ENCODE measurements at regions not wholly inside any gene's neighbourhood (a gene's known extent, or its start where the extent isn't known, plus 50 kb on each side); places are given as distances from the start of the nearest gene placed in this dataset.

- DNase-seq (ENCODE audit: low spot score) = no peak
Measured at GRCh38 chr7:124330731-124331407, 298.0 kb upstream of the TMEM229A start.

- no peak for DNase-seq (ENCODE audit: low spot score)
Measured at GRCh38 chr7:124328774-124329173, 295.9 kb upstream of the TMEM229A start.

- no peak for DNase-seq (ENCODE audit: low spot score)
Measured at GRCh38 chr7:124324262-124324661, 291.4 kb upstream of the TMEM229A start.

DNA sequence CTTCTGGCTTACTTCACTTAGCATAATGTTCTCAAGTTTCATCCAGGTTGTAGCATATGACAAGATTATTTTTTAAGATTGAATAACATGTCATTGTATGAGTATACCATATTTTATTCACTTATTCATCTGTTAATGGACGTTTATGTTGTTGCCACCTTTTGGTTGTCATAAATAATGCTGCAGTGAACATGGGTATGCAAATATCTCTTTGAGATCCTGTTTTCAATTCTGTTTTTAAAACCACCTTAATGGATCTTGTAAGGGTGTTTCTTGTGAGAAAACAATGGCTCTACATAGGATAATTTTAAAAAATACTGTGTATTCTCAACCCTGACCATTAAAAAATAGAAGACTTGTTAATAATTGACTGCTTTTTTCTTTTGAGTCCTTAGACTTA is 290.7 kb upstream of the TMEM229A start:
- no peak for DNase-seq (ENCODE audit: low spot score)

- DNase-seq (ENCODE audit: low spot score) = no peak
Measured at GRCh38 chr7:124322561-124322960, 289.7 kb upstream of the TMEM229A start.

DNA sequence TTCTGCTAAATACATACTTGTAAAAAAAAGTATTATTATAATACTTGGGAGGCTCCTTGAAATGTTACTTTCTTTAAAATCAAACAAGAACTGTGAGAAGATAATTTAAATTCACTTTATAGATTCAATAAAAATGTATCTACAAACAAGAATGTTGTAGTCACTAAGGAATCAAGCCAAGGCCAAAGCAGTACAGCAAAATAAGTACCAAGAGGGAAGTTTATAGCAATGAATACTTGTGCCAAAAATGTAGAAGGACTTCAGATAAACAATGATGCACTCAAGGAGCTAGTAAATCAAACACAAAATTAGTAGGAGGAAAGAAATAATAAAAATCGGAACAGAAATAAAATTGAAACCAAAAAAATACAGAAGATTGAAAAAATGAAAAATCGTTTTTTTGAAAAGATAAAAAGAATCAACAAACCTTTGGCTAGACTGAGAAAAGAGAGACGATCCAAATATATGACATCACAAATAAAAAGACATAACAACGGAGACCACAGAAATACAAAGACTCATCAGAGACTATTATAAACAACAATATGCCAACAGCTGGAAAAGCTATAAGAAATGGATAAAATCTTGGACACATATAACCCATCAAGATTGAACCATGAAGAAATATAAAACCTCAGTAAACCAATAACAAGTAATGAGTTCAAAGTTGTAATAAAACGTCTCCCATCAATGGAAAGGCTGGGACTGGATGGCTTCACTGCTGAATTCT is 286.0 kb upstream of the TMEM229A start:
- no peak for DNase-seq (ENCODE audit: low spot score)

DNA sequence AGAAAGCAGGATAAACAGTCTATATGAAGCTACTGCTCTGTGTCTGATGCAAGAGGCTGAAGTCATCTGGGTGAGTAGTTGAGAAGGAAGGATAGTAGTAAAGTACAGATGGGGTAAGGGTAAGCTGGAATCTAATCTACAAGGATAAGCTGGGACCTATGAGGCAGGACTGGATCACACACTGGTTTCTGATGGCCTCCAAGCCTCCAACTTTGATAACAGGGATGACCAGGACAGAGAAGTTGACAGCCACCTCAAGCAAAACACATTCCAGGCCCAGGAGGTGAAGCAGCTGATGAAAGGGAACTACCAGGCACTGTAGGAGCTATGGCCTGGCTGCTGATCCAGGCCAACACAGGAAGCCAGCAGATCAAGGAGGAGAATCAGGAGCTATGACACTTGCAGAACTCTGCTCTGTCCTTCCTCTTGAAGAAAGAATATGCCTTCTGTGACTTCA is 278.1 kb upstream of the TMEM229A start:
- DNase-seq (ENCODE audit: low spot score) = no peak

- no peak for DNase-seq (ENCODE audit: low spot score)
Measured at GRCh38 chr7:124308384-124308783, 275.5 kb upstream of the TMEM229A start.

GRCh38 chr7:124295289-124295688 is 262.4 kb upstream of the TMEM229A start:
- no peak for DNase-seq (ENCODE audit: low spot score)

- DNase-seq (ENCODE audit: low spot score) = no peak
Measured at GRCh38 chr7:124284937-124285336, 252.1 kb upstream of the TMEM229A start.

DNA sequence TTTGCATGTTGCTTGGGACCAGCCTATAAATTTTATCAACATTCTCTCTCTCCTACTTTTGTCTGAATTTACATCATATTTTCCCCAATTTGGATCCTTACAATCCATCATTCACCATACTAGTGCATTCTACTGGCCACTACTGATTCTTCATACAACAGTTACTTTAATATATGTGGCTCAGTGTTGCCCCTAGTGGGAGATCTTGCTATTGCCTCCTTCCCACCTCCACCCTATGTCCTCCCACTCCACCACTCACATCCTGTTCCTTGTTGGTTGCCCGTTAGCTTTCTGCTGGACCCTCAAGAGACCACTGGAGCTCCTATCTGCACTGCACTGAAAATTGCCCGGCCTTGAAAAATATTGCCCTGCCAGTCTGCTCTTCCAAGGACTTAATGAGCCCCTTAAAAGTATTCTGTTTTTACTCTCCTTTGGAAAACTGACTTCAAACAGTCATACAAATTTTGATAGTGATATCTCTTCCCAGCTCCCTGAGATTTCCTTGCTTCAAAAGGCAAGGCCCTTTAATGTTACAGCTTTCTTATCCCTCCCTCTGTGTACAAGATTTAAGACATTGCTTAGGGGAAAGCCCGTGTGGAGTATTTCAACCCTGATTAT is 243.2 kb upstream of the TMEM229A start:
- DNase-seq (ENCODE audit: low spot score) = peak; percentile 39

GRCh38 chr7:124275411-124275810 is 242.5 kb upstream of the TMEM229A start:
- DNase-seq (ENCODE audit: low spot score) = no peak

- DNase-seq (ENCODE audit: low spot score) = no peak
Measured at GRCh38 chr7:124269774-124270173, 236.9 kb upstream of the TMEM229A start.

GRCh38 chr7:124267154-124267553 is 234.3 kb upstream of the TMEM229A start:
- DNase-seq (ENCODE audit: low spot score) = no peak

DNA sequence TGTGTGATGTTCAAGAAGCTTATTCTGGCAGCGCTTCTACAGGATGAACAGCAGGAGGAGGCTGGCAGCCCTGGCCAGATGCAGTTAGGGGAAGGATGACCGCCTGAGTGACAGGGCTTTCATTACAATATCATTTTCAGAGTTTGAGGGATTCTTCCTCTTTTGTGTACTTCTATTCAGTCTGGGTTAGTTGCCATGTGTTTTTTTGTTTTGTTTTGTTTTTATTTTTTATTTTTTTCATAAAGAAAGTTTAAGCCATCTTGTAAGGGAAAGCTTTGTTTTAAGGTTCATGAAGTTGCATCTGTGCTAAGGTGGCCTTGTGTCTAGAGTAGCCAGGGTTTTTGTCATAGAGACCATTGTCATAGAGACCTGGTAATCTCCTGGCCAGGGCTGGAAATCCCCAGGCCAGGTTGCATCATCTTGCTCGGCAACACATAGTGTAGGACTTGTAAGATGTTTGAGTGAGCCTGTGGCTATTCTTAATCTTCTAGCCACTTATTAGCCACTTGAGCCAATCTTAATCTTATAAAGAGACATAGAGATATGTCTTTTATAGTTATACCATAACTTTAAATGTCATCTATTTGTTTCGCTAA is 230.5 kb upstream of the TMEM229A start:
- DNase-seq (ENCODE audit: low spot score) = peak; percentile 75

- no peak for DNase-seq (ENCODE audit: low spot score)
Measured at GRCh38 chr7:124261710-124262109, 228.8 kb upstream of the TMEM229A start.

GRCh38 chr7:124257638-124258308 is 224.9 kb upstream of the TMEM229A start:
- no peak for DNase-seq (ENCODE audit: low spot score)

GRCh38 chr7:124255041-124255655 is 222.3 kb upstream of the TMEM229A start:
- DNase-seq (ENCODE audit: low spot score) = no peak

- DNase-seq (ENCODE audit: low spot score) = no peak
Measured at GRCh38 chr7:124254396-124254795, 221.5 kb upstream of the TMEM229A start.

DNA sequence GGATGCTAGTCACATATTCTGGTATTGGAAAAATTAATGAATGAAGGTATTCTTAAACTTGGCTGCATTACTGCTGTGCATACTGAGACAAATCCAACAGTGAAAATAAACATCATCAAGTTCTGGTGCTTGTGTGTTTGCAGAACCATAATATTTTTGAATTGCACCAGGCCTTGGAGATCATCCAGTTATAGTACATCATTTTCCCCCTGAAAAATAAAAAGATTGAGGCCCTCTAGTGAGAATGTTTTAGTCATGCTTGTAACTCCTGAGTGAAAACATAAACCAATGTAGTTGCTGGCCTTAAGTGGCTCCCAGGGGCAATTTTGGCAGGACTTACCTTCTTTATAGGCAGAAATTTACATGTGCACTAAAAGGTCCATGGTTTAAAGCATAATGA is 218.8 kb upstream of the TMEM229A start:
- DNase-seq (ENCODE audit: low spot score) = no peak

GRCh38 chr7:124250297-124251034 is 217.6 kb upstream of the TMEM229A start:
- no peak for DNase-seq (ENCODE audit: low spot score)

Data from kidney tubule cell (primary cell).